ENCODE measurements at regions not wholly inside any gene's neighbourhood (a gene's known extent, or its start where the extent isn't known, plus 50 kb on each side); places are given as distances from the start of the nearest gene placed in this dataset.

GRCh38 chr1:185498207-185498606, 181.2 kb upstream of the IVNS1ABP start:
- TF ChIP-seq EZH2 (IDR thresholded peaks at IDR 0.05) (no peak), POLR2AphosphoS5 (IDR thresholded peaks at IDR 0.05; ENCODE audit: borderline replicate concordance, low read depth, low read length) (no peak), FOXP2 (optimal IDR thresholded peaks at IDR 0.05; ENCODE audit: control extremely low read depth, extremely low read length, insufficient read depth) (no peak)

Data from SK-N-MC (cell line).